Stimulated activated CD4-positive, alpha-beta T cell treated with anti-CD3 and anti-CD28 coated beads, Interleukin-4, amount 100 ng/mL, for 4 hours (primary cell): ENCODE measurements at regions not wholly inside any gene's neighbourhood (a gene's known extent, or its start where the extent isn't known, plus 50 kb on each side); places are given as distances from the start of the nearest gene placed in this dataset.

Source experiments
- DNase-seq, 2 experiments: peaks; one replicate each; pipeline ENCODE4 v3.0.0-alpha.2; 2020

GRCh38 chr2:220185766-220186305 is 558.4 kb downstream of the SLC4A3 start:
- no peak for DNase-seq

- DNase-seq, result no peak
Observed at GRCh38 chr2:220188031-220188430, 560.6 kb downstream of the SLC4A3 start.

GRCh38 chr2:220191031-220191430 is 563.6 kb downstream of the SLC4A3 start:
- no peak for DNase-seq

GRCh38 chr2:220191737-220192136 is 564.3 kb downstream of the SLC4A3 start:
- no peak for DNase-seq

- DNase-seq, result no peak
Observed at GRCh38 chr2:220192994-220193753, 565.7 kb downstream of the SLC4A3 start.

GRCh38 chr2:220194630-220195584 is 567.5 kb downstream of the SLC4A3 start:
- no peak for DNase-seq

GRCh38 chr2:220198896-220199295 is 571.5 kb downstream of the SLC4A3 start:
- no peak for DNase-seq

GRCh38 chr2:220202066-220202465 is 574.6 kb downstream of the SLC4A3 start:
- DNase-seq, result no peak

GRCh38 chr2:220209093-220209492 is 581.7 kb downstream of the SLC4A3 start:
- DNase-seq, result no peak

- DNase-seq, result no peak
Observed at GRCh38 chr2:220209751-220210150, 582.3 kb downstream of the SLC4A3 start.

- no peak for DNase-seq
Observed at GRCh38 chr2:220212296-220213080, 585.1 kb downstream of the SLC4A3 start.

- DNase-seq, result no peak
Observed at GRCh38 chr2:220215785-220216184, 588.4 kb downstream of the SLC4A3 start.

GRCh38 chr2:220219371-220219770 is 591.9 kb downstream of the SLC4A3 start:
- DNase-seq, result no peak

GRCh38 chr2:220220009-220220408 is 592.6 kb downstream of the SLC4A3 start:
- DNase-seq, result no peak

GRCh38 chr2:220221992-220222391 is 594.6 kb downstream of the SLC4A3 start:
- DNase-seq, result no peak

- DNase-seq, result no peak
Observed at GRCh38 chr2:220224691-220225543, 597.5 kb downstream of the SLC4A3 start.

- DNase-seq, result no peak
Observed at GRCh38 chr2:220226076-220226475, 598.6 kb downstream of the SLC4A3 start.

- no peak for DNase-seq
Observed at GRCh38 chr2:220226546-220226945, 599.1 kb downstream of the SLC4A3 start.

GRCh38 chr2:220227266-220227920 is 600.0 kb downstream of the SLC4A3 start:
- no peak for DNase-seq

GRCh38 chr2:220228310-220229006 is 601.0 kb downstream of the SLC4A3 start:
- DNase-seq, result no peak

GRCh38 chr2:220240641-220241040 is 613.2 kb downstream of the SLC4A3 start:
- DNase-seq, result no peak
